Left lung (tissue), 4 donors: ENCODE measurements at regions not wholly inside any gene's neighbourhood (a gene's known extent, or its start where the extent isn't known, plus 50 kb on each side); places are given as distances from the start of the nearest gene placed in this dataset.

ENCODE experiments used
- ATAC-seq: fragments of 200-7000 bp; cut with Tn5 transposase; one replicate; pipeline ENCODE4 v1.9.1; 2020; ENCODE audit warnings: moderate library complexity
- DNase-seq, 4 donors: peaks; one replicate each; pipeline ENCODE4 v3.0.0-alpha.2; 2013 to 2020
- H3K27ac ChIP-seq, 2 donors: fragments of 200-600 bp; sonication (generic) in 1 of 2; one replicate each; pipeline versions ENCODE4 v1.5.0 to v1.8.0; 2020 to 2021
- H3K27me3 ChIP-seq, 2 donors: fragments of 200-600 bp; sonication (generic) in 1 of 2; one replicate each; pipeline versions ENCODE4 v1.5.0 to v1.8.0; 2020 to 2021
- H3K36me3 ChIP-seq, 2 donors: fragments of 200-600 bp; sonication (generic) in 1 of 2; one replicate each; pipeline versions ENCODE4 v1.5.0 to v1.8.0; 2020 to 2021
- H3K4me1 ChIP-seq, 2 donors: fragments of 200-600 bp; one replicate each; pipeline ENCODE4 v1.8.0; 2021
- H3K4me3 ChIP-seq, 2 donors: fragments of 200-600 bp; sonication (generic) in 1 of 2; one replicate each; pipeline versions ENCODE4 v1.5.0 to v1.8.0; 2020 to 2021; ENCODE audit warnings: mild to moderate bottlenecking in 1 of 2
- H3K9me3 ChIP-seq, 2 donors: fragments of 200-600 bp; sonication (generic) in 1 of 2; one replicate each; pipeline versions ENCODE4 v1.5.0 to v1.8.0; 2020 to 2021
- CTCF ChIP-seq, 2 donors: fragments of 200-600 bp; sonication (generic) in 1 of 2; IDR thresholded peaks; one replicate each; pipeline versions ENCODE4 v1.5.0 to v1.8.0; 2021; ENCODE audit warnings: antibody characterized with exemption in 2 of 2
- intact Hi-C, 2 donors: fragments of 100-400 bp; cut with DNase I; formaldehyde crosslinking; loops; one replicate each; pipeline versions ENCODE4 v1.11.2 to v1.14.2; 2022
- donor health status: DM: no; HTN: yes; CAD: no.
- donor health status: DM: no; HTN: no; CAD: no.

GRCh38 chr22:34960005-34960404 lies 106.0 kb upstream of the ISX start:
- Histone ChIP-seq H3K4me1 (no peaks in the 10 kb centered on the region), H3K27ac (no peak overlapping the region), H3K9me3 (no peaks in the 10 kb centered on the region), H3K36me3 (no peaks in the 10 kb centered on the region), H3K4me3 (no peak overlapping the region), H3K27me3 (peaks cover 0 to 13% of the 10 kb centered on the region in 2 donors)
- intact Hi-C loops, result no loop called here
- no peak for TF ChIP-seq CTCF (IDR thresholded peaks at IDR 0.05)
- DNase-seq (no peak), ATAC-seq (no peak)

GRCh38 chr22:34966980-34967565 lies 98.9 kb upstream of the ISX start:
- no peak for DNase-seq
- intact Hi-C loops, result no loop called here
- Histone ChIP-seq H3K4me3 (no peak overlapping the region), H3K27ac (no peak overlapping the region), H3K9me3 (no peaks in the 10 kb centered on the region), H3K4me1 (no peaks in the 10 kb centered on the region), H3K36me3 (no peaks in the 10 kb centered on the region), H3K27me3 (peaks cover 0 to 4% of the 10 kb centered on the region in 2 donors)
- no peak for ATAC-seq
- no peak for TF ChIP-seq CTCF (IDR thresholded peaks at IDR 0.05)

- DNase-seq (no peak), ATAC-seq (no peak)
- Histone ChIP-seq H3K27ac (no peak overlapping the region), H3K4me1 (no peaks in the 10 kb centered on the region), H3K27me3 (peaks cover 0 to 10% of the 10 kb centered on the region in 2 donors), H3K9me3 (no peaks in the 10 kb centered on the region), H3K4me3 (no peak overlapping the region), H3K36me3 (no peaks in the 10 kb centered on the region)
- intact Hi-C loops, result no loop called here
- TF ChIP-seq CTCF (IDR thresholded peaks at IDR 0.05), result no peak
Measured at GRCh38 chr22:34969001-34969790, 96.8 kb upstream of the ISX start.

- Histone ChIP-seq H3K4me3 (no peak overlapping the region), H3K36me3 (no peaks in the 10 kb centered on the region), H3K9me3 (peaks cover 0 to 4% of the 10 kb centered on the region in 2 donors), H3K27me3 (peaks cover 0 to 10% of the 10 kb centered on the region in 2 donors), H3K27ac (no peak overlapping the region), H3K4me1 (no peaks in the 10 kb centered on the region)
- intact Hi-C loops, result no loop called here
- DNase-seq (no peak), ATAC-seq (no peak)
- TF ChIP-seq CTCF (IDR thresholded peaks at IDR 0.05), result no peak
Measured at GRCh38 chr22:34971456-34971855, 94.5 kb upstream of the ISX start.

GRCh38 chr22:34972191-34972897 lies 93.6 kb upstream of the ISX start:
- ATAC-seq (no peak), DNase-seq (no peak)
- no peak overlapping the region for H3K27ac ChIP-seq
- intact Hi-C loops, result no loop called here
- peaks cover 0 to 7% of the 10 kb centered on the region in 2 donors for H3K9me3 ChIP-seq
- no peaks in the 10 kb centered on the region for H3K4me1 ChIP-seq
- H3K27me3 ChIP-seq, result peaks cover 0 to 10% of the 10 kb centered on the region in 2 donors
- H3K36me3 ChIP-seq, result no peaks in the 10 kb centered on the region
- H3K4me3 ChIP-seq, result no peak overlapping the region
- no peak for TF ChIP-seq CTCF (IDR thresholded peaks at IDR 0.05)
